Endodermal cell (in vitro differentiated cells): ENCODE measurements at regions not wholly inside any gene's neighbourhood (a gene's known extent, or its start where the extent isn't known, plus 50 kb on each side); places are given as distances from the start of the nearest gene placed in this dataset.

ENCODE experiments used
- DNase-seq: peaks from one replicate; pipeline ENCODE4 v3.0.0-alpha.2; 2017
- H3K27ac ChIP-seq: 2 replicates; pipeline ENCODE4 v1.5.1; 2013; ENCODE audit warnings: mild to moderate bottlenecking, low read depth, low read length, moderate library complexity
- H3K27me3 ChIP-seq: 2 replicates; pipeline ENCODE4 v1.6.1; 2013; ENCODE audit warnings: mild to moderate bottlenecking, low read length, moderate library complexity; ENCODE audit not compliant: insufficient read depth, control insufficient read depth, poor library complexity, severe bottlenecking
- H3K36me3 ChIP-seq: 2 replicates; pipeline ENCODE4 v1.7.0; 2013; ENCODE audit warnings: mild to moderate bottlenecking, low read length, moderate library complexity; ENCODE audit not compliant: control insufficient read depth, insufficient read depth
- H3K4me1 ChIP-seq: one replicate; pipeline ENCODE4 v1.7.0; 2013; ENCODE audit warnings: low read length; ENCODE audit not compliant: control insufficient read depth, insufficient read depth
- H3K4me3 ChIP-seq: 2 replicates; pipeline ENCODE4 v1.5.1; 2013; ENCODE audit warnings: mild to moderate bottlenecking, low read length, moderate library complexity
- H3K9ac ChIP-seq: 2 replicates; pipeline ENCODE4 v1.6.1; 2013; ENCODE audit warnings: mild to moderate bottlenecking, low read length, moderate library complexity; ENCODE audit not compliant: poor library complexity, severe bottlenecking; ENCODE audit errors: extremely low read depth
- H3K9me3 ChIP-seq: 2 replicates; pipeline ENCODE4 v1.6.1; 2013; ENCODE audit warnings: mild to moderate bottlenecking, low read length, moderate library complexity; ENCODE audit not compliant: control insufficient read depth
- H3K27ac Mint-ChIP-seq: 2 replicates; pipeline ENCODE4 v1.8.0; 2020; ENCODE audit warnings: mixed read lengths
- H3K27me3 Mint-ChIP-seq: 2 replicates; pipeline ENCODE4 v1.8.0; 2021; ENCODE audit warnings: mild to moderate bottlenecking, mixed read lengths; ENCODE audit not compliant: insufficient read depth
- H3K36me3 Mint-ChIP-seq: 2 replicates; pipeline ENCODE4 v1.8.0; 2020; ENCODE audit warnings: low read depth, mixed read lengths
- H3K4me1 Mint-ChIP-seq: 2 replicates; pipeline ENCODE4 v1.8.0; 2020; ENCODE audit warnings: mixed read lengths
- H3K4me3 Mint-ChIP-seq: 2 replicates; pipeline ENCODE4 v1.8.0; 2020; ENCODE audit warnings: mild to moderate bottlenecking, moderate library complexity, mixed read lengths
- H3K9me3 Mint-ChIP-seq: 2 replicates; pipeline ENCODE4 v1.8.0; 2020; ENCODE audit warnings: mild to moderate bottlenecking, mixed read lengths
- WGBS, 2 experiments: methylation state at CpG; one replicate each; pipeline versions ENCODE4 v1.1.5 to v1.1.7; 2013; ENCODE audit warnings: missing lambda C conversion rate in 2 of 2, mixed read lengths in 1 of 2; ENCODE audit not compliant: insufficient coverage in 1 of 2, insufficient read length in 1 of 2; 5-methylcytosine and 5-hydroxymethylcytosine counted together
- TF ChIP-seq, protein P1 (sequence below): fragments of 200-600 bp; sonication (generic); conservative IDR thresholded peaks from 2 replicates; pipeline ENCODE4 v1.5.0; 2021; ENCODE audit warnings: antibody characterized with exemption, mild to moderate bottlenecking

- Histone ChIP-seq H3K4me3 (no peak overlapping the region), H3K4me1 (no peaks in the 10 kb centered on the region), H3K27me3 (no peaks in the 10 kb centered on the region), H3K36me3 (no peaks in the 10 kb centered on the region), H3K9me3 (no peaks in the 10 kb centered on the region), H3K27ac (no peak overlapping the region), H3K9ac (no peak overlapping the region)
- no peaks in the 10 kb centered on the region for H3K9me3 Mint-ChIP-seq
- no peaks in the 10 kb centered on the region for H3K36me3 Mint-ChIP-seq
- H3K27ac Mint-ChIP-seq, result no peak overlapping the region
- no peak overlapping the region for H3K4me3 Mint-ChIP-seq
- WGBS, 2 experiments, result 70% methylated on average over 2 of the region's 3 CpGs; no CpG with 5 or more reads in 1 of the 2 experiments
- peaks cover 8% of the 10 kb centered on the region for H3K4me1 Mint-ChIP-seq
- no peaks in the 10 kb centered on the region for H3K27me3 Mint-ChIP-seq
- TF ChIP-seq, protein P1, sequence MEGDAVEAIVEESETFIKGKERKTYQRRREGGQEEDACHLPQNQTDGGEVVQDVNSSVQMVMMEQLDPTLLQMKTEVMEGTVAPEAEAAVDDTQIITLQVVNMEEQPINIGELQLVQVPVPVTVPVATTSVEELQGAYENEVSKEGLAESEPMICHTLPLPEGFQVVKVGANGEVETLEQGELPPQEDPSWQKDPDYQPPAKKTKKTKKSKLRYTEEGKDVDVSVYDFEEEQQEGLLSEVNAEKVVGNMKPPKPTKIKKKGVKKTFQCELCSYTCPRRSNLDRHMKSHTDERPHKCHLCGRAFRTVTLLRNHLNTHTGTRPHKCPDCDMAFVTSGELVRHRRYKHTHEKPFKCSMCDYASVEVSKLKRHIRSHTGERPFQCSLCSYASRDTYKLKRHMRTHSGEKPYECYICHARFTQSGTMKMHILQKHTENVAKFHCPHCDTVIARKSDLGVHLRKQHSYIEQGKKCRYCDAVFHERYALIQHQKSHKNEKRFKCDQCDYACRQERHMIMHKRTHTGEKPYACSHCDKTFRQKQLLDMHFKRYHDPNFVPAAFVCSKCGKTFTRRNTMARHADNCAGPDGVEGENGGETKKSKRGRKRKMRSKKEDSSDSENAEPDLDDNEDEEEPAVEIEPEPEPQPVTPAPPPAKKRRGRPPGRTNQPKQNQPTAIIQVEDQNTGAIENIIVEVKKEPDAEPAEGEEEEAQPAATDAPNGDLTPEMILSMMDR, result no peak
- peak; percentile 60 for DNase-seq
These were observed 1080.6 kb upstream of the LRRN3 start for GRCh38 chr7:110010359-110010758.

GRCh38 chr7:110017405-110017804, 1073.5 kb upstream of the LRRN3 start:
- TF ChIP-seq, protein P1, result no peak
- Mint-ChIP-seq H3K27ac (no peak overlapping the region), H3K4me3 (no peak overlapping the region), H3K36me3 (no peaks in the 10 kb centered on the region), H3K4me1 (peaks cover 4% of the 10 kb centered on the region), H3K27me3 (no peaks in the 10 kb centered on the region), H3K9me3 (no peaks in the 10 kb centered on the region)
- no peak overlapping the region for H3K27ac ChIP-seq
- no peak overlapping the region for H3K9ac ChIP-seq
- DNase-seq, result no peak
- no peaks in the 10 kb centered on the region for H3K36me3 ChIP-seq
- H3K4me1 ChIP-seq, result no peaks in the 10 kb centered on the region
- H3K27me3 ChIP-seq, result no peaks in the 10 kb centered on the region
- WGBS, 2 experiments, result 89 to 96% methylated on average over 1 of the region's 1 CpG
- H3K9me3 ChIP-seq, result no peaks in the 10 kb centered on the region
- H3K4me3 ChIP-seq, result no peak overlapping the region

DNA sequence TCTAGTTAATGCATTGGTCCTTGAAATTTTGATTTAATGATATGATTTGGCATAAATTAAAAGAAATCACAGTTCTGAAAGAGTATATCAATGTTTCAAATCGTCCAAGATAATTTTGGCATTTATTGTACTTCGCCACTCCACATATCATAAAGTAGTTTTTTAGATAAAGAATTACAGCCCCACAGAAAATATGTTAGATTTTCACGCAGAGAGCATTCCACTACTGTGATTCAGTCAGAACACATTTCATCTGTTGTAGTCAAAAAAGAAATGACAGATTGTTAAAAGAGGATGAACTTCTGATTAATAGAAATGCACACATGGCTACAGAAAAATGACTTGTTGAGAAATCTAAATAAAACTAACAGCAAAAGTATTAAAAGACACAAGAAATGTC, 1063.5 kb upstream of the LRRN3 start:
- H3K4me3 ChIP-seq, result no peak overlapping the region
- TF ChIP-seq, protein P1, result no peak
- no peak overlapping the region for H3K27ac ChIP-seq
- H3K36me3 ChIP-seq, result no peaks in the 10 kb centered on the region
- DNase-seq, result no peak
- H3K27me3 ChIP-seq, result no peaks in the 10 kb centered on the region
- H3K4me3 Mint-ChIP-seq, result no peak overlapping the region
- H3K9ac ChIP-seq, result no peak overlapping the region
- H3K9me3 Mint-ChIP-seq, result peaks cover 9% of the 10 kb centered on the region
- H3K4me1 ChIP-seq, result no peaks in the 10 kb centered on the region
- no peak overlapping the region for H3K27ac Mint-ChIP-seq
- H3K27me3 Mint-ChIP-seq, result no peaks in the 10 kb centered on the region
- WGBS, 2 experiments, result 95% methylated on average over 3 of the region's 3 CpGs; no CpG with 5 or more reads in 1 of the 2 experiments
- no peaks in the 10 kb centered on the region for H3K9me3 ChIP-seq
- no peaks in the 10 kb centered on the region for H3K36me3 Mint-ChIP-seq
- H3K4me1 Mint-ChIP-seq, result no peaks in the 10 kb centered on the region
